H9 (cell line): ENCODE measurements at regions not wholly inside any gene's neighbourhood (a gene's known extent, or its start where the extent isn't known, plus 50 kb on each side); places are given as distances from the start of the nearest gene placed in this dataset.
A peak's percentile ranks its signal among the peaks of the same experiment; 100 is the strongest.

Experiments
- DNase-seq: peaks from one replicate; pipeline ENCODE4 v3.0.0-alpha.2; 2017
- H2AFZ ChIP-seq: one replicate; pipeline ENCODE4 v1.6.1; 2013; ENCODE audit warnings: mild to moderate bottlenecking, low read length, control low read depth, moderate library complexity
- H2AK5ac ChIP-seq: 2 replicates; pipeline ENCODE4 v1.6.1; 2013; ENCODE audit warnings: low read length, control low read depth, mixed read lengths; ENCODE audit not compliant: insufficient read length
- H2BK120ac ChIP-seq: one replicate; pipeline ENCODE4 v1.6.1; 2013; ENCODE audit warnings: low read depth, mild to moderate bottlenecking, low read length, control low read depth, inconsistent platforms; ENCODE audit not compliant: poor library complexity, severe bottlenecking
- H2BK12ac ChIP-seq: 2 replicates; pipeline ENCODE4 v1.6.1; 2013; ENCODE audit warnings: low read length, control low read depth, mixed read lengths, low read depth; ENCODE audit not compliant: insufficient read length
- H2BK15ac ChIP-seq: 2 replicates; pipeline ENCODE4 v1.6.1; 2013; ENCODE audit warnings: low read depth, low read length, control low read depth
- H2BK20ac ChIP-seq: one replicate; pipeline ENCODE4 v1.6.1; 2013; ENCODE audit warnings: low read depth, mild to moderate bottlenecking, low read length, control low read depth, inconsistent platforms; ENCODE audit not compliant: poor library complexity, severe bottlenecking
- H2BK5ac ChIP-seq: 2 replicates; pipeline ENCODE4 v1.6.1; 2013; ENCODE audit warnings: low read length, control low read depth, mixed read lengths; ENCODE audit not compliant: insufficient read length
- H3K14ac ChIP-seq: 2 replicates; pipeline ENCODE4 v1.6.1; 2013; ENCODE audit warnings: low read length, control low read depth; ENCODE audit not compliant: insufficient read depth
- H3K18ac ChIP-seq: 2 replicates; pipeline ENCODE4 v1.6.1; 2013; ENCODE audit warnings: low read depth, mild to moderate bottlenecking, mixed read lengths, low read length, control low read depth; ENCODE audit not compliant: insufficient read length
- H3K23ac ChIP-seq: 2 replicates; pipeline ENCODE4 v1.6.1; 2013; ENCODE audit warnings: low read length, control low read depth, mixed read lengths, low read depth; ENCODE audit not compliant: insufficient read length
- H3K23me2 ChIP-seq: 2 replicates; pipeline ENCODE4 v1.6.1; 2013; ENCODE audit warnings: low read depth, mild to moderate bottlenecking, mixed read lengths, low read length, control low read depth; ENCODE audit not compliant: insufficient read length, poor library complexity, severe bottlenecking
- H3K27ac ChIP-seq: 2 replicates; pipeline ENCODE4 v1.5.1; 2013; ENCODE audit warnings: low read length, control low read depth, mixed read lengths, low read depth; ENCODE audit not compliant: insufficient read length
- H3K27me3 ChIP-seq: 2 replicates; pipeline ENCODE4 v1.6.1; 2013; ENCODE audit warnings: low read length, control low read depth, inconsistent platforms; ENCODE audit not compliant: insufficient read depth
- H3K4ac ChIP-seq: 2 replicates; pipeline ENCODE4 v1.6.1; 2013; ENCODE audit warnings: low read depth, mild to moderate bottlenecking, control low read depth, inconsistent platforms, low read length, moderate library complexity
- H3K4me1 ChIP-seq: 2 replicates; pipeline ENCODE4 v1.6.1; 2013; ENCODE audit warnings: low read length, control low read depth, inconsistent platforms; ENCODE audit not compliant: insufficient read depth
- H3K4me2 ChIP-seq: 2 replicates; pipeline ENCODE4 v1.6.1; 2013; ENCODE audit warnings: low read length, control low read depth, mixed read lengths; ENCODE audit not compliant: insufficient read length, insufficient read depth
- H3K56ac ChIP-seq: 2 replicates; pipeline ENCODE4 v1.6.1; 2013; ENCODE audit warnings: low read depth, mild to moderate bottlenecking, mixed read lengths, low read length, control low read depth; ENCODE audit not compliant: insufficient read length
- H3K79me1 ChIP-seq: 2 replicates; pipeline ENCODE4 v1.6.1; 2013; ENCODE audit warnings: low read depth, mild to moderate bottlenecking, moderate library complexity, low read length, control low read depth, inconsistent platforms; ENCODE audit not compliant: insufficient read depth, poor library complexity, severe bottlenecking
- H3K79me2 ChIP-seq: 2 replicates; pipeline ENCODE4 v1.6.1; 2013; ENCODE audit warnings: low read length, control low read depth, inconsistent platforms; ENCODE audit not compliant: insufficient read depth
- H3K9ac ChIP-seq: 2 replicates; pipeline ENCODE4 v1.6.1; 2013; ENCODE audit warnings: low read length, control low read depth, mixed read lengths; ENCODE audit not compliant: insufficient read length; ENCODE audit errors: extremely low read depth
- H3K9me3 ChIP-seq: one replicate; pipeline ENCODE4 v1.6.1; 2013; ENCODE audit warnings: low read depth, low read length, inconsistent platforms; ENCODE audit not compliant: control insufficient read depth
- H3T11ph ChIP-seq: one replicate; pipeline ENCODE4 v1.6.1; 2013; ENCODE audit warnings: mild to moderate bottlenecking, low read length, control low read depth, inconsistent platforms
- H4K20me1 ChIP-seq: one replicate; pipeline ENCODE4 v1.6.1; 2013; ENCODE audit not compliant: control insufficient read depth, insufficient read length, insufficient read depth
- H4K5ac ChIP-seq: 2 replicates; pipeline ENCODE4 v1.6.1; 2013; ENCODE audit warnings: low read depth, mild to moderate bottlenecking, mixed read lengths, low read length, control low read depth; ENCODE audit not compliant: insufficient read length
- H4K8ac ChIP-seq: replicated peaks from 2 replicates; pipeline ENCODE4 v1.6.1; 2013; ENCODE audit warnings: low read length, control low read depth, mixed read lengths, low read depth; ENCODE audit not compliant: insufficient read length
- H4K91ac ChIP-seq: 2 replicates; pipeline ENCODE4 v1.6.1; 2013; ENCODE audit warnings: low read depth, mild to moderate bottlenecking, moderate library complexity, mixed read lengths, low read length, control low read depth; ENCODE audit not compliant: insufficient read length
- H3K27ac Mint-ChIP-seq, 3 experiments: 2 replicates in 2 of 3; 3 replicates in 1 of 3; pipeline ENCODE4 v1.8.0; 2020 to 2021; ENCODE audit warnings: mixed read lengths in 3 of 3, mild to moderate bottlenecking in 1 of 3, moderate library complexity in 1 of 3
- H3K27me3 Mint-ChIP-seq: 2 replicates; pipeline ENCODE4 v1.8.0; 2021; ENCODE audit warnings: low read depth, mild to moderate bottlenecking, moderate library complexity, mixed read lengths
- H3K36me3 Mint-ChIP-seq, 3 experiments: 2 replicates in 2 of 3; 3 replicates in 1 of 3; pipeline ENCODE4 v1.8.0; 2020 to 2021; ENCODE audit warnings: low read depth in 3 of 3, mixed read lengths in 3 of 3; ENCODE audit not compliant: insufficient read depth in 1 of 3
- H3K4me1 Mint-ChIP-seq, 2 experiments: 2 replicates each; pipeline ENCODE4 v1.8.0; 2020; ENCODE audit warnings: mixed read lengths in 2 of 2
- H3K4me3 Mint-ChIP-seq, 2 experiments: 2 replicates in 1 of 2; 3 replicates in 1 of 2; pipeline ENCODE4 v1.8.0; 2020 to 2021; ENCODE audit warnings: mild to moderate bottlenecking in 2 of 2, mixed read lengths in 2 of 2, moderate library complexity in 1 of 2
- H3K9me3 Mint-ChIP-seq, 2 experiments: 2 replicates in 1 of 2; 3 replicates in 1 of 2; pipeline ENCODE4 v1.8.0; 2020; ENCODE audit warnings: mild to moderate bottlenecking in 2 of 2, mixed read lengths in 2 of 2, moderate library complexity in 1 of 2
- CTCF ChIP-seq: fragments of 200-600 bp; sonication (generic); conservative IDR thresholded peaks from 3 replicates; pipeline ENCODE4 v1.8.0; 2021; ENCODE audit warnings: antibody characterized with exemption, mild to moderate bottlenecking
- WGBS: extraction: QIAGEN DNeasy Blood & Tissue Kit; methylation state at CpG from one replicate; pipeline ENCODE4 v1.1.7; 2013; ENCODE audit warnings: missing lambda C conversion rate, low lambda C conversion rate, mixed read lengths; ENCODE audit not compliant: insufficient read length; ENCODE audit errors: extremely low coverage; 5-methylcytosine and 5-hydroxymethylcytosine counted together

- Histone ChIP-seq H3K79me2 (no peaks in the 10 kb centered on the region), H4K8ac (no peak overlapping the region), H3K18ac (no peak overlapping the region), H3T11ph (no peak overlapping the region), H3K9me3 (no peaks in the 10 kb centered on the region), H3K79me1 (no peaks in the 10 kb centered on the region), H2AK5ac (no peak overlapping the region), H2BK15ac (no peak overlapping the region), H3K27me3 (no peaks in the 10 kb centered on the region), H3K4me1 (no peaks in the 10 kb centered on the region; the same call in 1 of the 2 replicates), H3K9ac (no peak overlapping the region), H3K4ac (no peak overlapping the region), H4K5ac (no peak overlapping the region), H4K91ac (no peak overlapping the region), H3K56ac (no peak overlapping the region), H2BK120ac (no peak overlapping the region), H2AFZ (no peak overlapping the region), H3K27ac (no peak overlapping the region), H2BK5ac (no peak overlapping the region), H3K23ac (no peak overlapping the region), H3K23me2 (no peaks in the 10 kb centered on the region), H2BK12ac (no peak overlapping the region), H3K14ac (no peak overlapping the region; the same call in 1 of the 2 replicates), H2BK20ac (no peak overlapping the region), H4K20me1 (no peaks in the 10 kb centered on the region), H3K4me2 (no peak overlapping the region)
- Mint-ChIP-seq H3K4me3 (peak overlapping the region in 1 of 2 experiments; percentile 7; a peak in 1 of 5 replicates), H3K27ac (peak overlapping the region; percentile 15 to 28 (median 25); a peak in 3 of 7 replicates), H3K9me3 (peaks cover 7 to 9% of the 10 kb centered on the region in 2 experiments; a peak in 3 of 5 replicates), H3K36me3 (peaks cover 0 to 5% (median 0%) of the 10 kb centered on the region in 3 experiments; a peak in 2 of 7 replicates), H3K27me3 (no peaks in the 10 kb centered on the region), H3K4me1 (peaks cover 20 to 28% of the 10 kb centered on the region in 2 experiments)
- TF ChIP-seq CTCF, result no peak
- DNase-seq, result peak; percentile 4
- no CpG with 5 or more reads among the region's 14 CpGs for WGBS
Observed at GRCh38 chr2:128787616-128788015, 468.9 kb upstream of the HS6ST1 start.
